CD4-positive, alpha-beta T cell treated with Interleukin-21 for 1 hour (primary cell): ENCODE measurements at regions not wholly inside any gene's neighbourhood (a gene's known extent, or its start where the extent isn't known, plus 50 kb on each side); places are given as distances from the start of the nearest gene placed in this dataset.
"Not testable (repeated sequence)": the region's sequence is repeated elsewhere in the genome, so short reads cannot be mapped to it uniquely, and the experiment has no call there.

Source experiments
- DNase-seq: peaks from one replicate; pipeline ENCODE4 v3.0.0-alpha.2; 2020

DNA sequence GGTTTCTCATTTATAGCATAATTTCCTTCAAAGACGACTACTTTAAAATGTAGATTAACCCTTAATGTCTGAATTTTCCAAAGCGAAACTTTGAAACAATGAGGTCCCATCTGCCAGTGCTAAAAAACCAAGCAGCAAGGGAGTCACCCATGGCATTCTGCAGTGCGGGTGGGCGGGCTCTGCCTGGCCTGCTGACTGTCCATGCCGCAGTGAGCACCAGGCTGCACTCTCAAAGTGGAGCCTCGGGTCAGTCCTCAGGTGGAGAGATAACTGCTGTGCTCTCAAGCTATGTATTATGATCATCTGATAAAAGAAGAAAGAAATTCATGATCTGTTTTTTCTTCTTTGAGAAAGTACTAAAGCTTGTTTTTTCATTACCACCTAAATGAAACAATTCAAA, 581.6 kb downstream of the CETN3 start:
- DNase-seq: no peak

GRCh38 chr5:89827359-89827758, 582.2 kb downstream of the CETN3 start:
- no peak for DNase-seq

GRCh38 chr5:89826938-89827337, 582.6 kb downstream of the CETN3 start:
- no peak for DNase-seq

DNA sequence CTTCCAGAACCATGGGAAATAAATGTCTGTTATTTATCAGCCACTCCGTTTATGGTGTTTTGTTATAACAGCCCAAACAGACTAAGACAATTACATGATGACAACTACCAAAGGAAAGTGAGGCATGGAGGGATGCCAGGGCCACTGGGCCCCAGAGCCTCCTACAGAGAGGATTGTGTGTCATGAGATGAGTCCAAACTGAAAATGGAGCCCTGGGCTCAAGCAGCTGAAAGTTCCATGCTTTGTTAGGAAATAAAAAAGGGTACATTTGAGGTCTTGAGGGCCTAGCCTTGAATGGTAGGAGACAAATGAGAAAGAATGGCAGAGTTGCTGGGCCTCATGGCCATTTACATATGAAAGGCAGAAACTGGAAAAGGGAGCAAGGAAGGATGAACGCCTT, 586.5 kb downstream of the CETN3 start:
- no peak for DNase-seq

DNA sequence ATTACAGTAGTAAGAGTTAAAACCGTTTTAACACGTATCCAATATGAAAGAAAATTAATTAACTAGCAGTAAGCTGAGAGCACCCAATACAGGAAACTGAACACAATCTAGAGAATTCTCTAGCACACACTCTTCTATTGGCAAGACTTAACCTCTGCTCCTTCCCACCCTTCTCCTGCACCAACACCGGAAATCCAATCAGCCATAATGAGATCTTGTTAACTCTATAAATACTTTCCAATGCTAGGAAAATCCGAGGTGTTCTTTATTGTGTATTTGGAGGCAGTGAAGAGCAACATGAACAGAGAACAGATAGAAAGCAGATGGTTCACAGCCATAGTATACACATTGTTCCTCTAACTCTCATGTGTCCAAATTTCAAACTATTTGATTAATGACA, 591.7 kb downstream of the CETN3 start:
- no peak for DNase-seq

DNA sequence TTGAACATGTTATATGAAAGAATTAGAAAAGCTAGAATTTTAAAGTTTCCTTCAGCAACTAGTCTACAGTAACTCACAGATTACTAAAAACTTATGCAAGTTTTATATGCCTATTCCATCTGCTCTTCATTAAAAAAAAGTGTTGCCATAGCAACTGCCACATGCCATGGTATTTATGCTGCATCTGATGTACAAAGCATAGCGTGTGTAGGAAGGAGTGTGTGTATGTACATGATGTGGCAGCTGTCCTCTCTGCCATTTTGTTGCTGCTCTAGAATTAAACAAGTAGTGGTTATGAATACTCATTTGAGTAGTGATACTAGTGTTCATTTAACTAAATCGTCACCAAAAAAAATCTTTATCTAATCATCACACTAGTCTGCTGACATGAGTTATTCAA, 593.5 kb downstream of the CETN3 start:
- DNase-seq: no peak

DNA sequence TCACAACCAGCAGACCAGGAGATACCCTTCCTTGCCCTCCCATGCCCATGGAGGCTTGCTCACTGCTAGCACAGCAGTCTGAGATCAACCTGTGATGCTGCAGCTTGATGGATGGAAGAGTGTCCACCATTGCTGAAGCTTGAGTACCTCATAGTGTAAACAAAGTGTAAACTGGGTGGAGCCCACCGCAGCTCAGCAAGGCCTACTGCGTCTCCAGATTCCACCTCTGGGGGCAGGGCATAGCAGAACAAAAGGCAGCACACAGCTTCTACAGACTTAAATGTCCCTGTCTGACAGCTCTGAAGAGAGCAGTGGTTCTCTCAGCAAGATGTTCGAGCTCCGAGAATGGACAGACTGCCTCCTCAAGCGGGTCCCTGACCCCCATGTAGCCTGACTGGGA, 608.8 kb downstream of the CETN3 start:
- not testable (repeated sequence) for DNase-seq

- DNase-seq: not testable (repeated sequence)
Observed at GRCh38 chr5:89794504-89794903, 615.1 kb downstream of the CETN3 start.

- not testable (repeated sequence) for DNase-seq
Observed at GRCh38 chr5:89779734-89780133, 629.8 kb downstream of the CETN3 start.

DNA sequence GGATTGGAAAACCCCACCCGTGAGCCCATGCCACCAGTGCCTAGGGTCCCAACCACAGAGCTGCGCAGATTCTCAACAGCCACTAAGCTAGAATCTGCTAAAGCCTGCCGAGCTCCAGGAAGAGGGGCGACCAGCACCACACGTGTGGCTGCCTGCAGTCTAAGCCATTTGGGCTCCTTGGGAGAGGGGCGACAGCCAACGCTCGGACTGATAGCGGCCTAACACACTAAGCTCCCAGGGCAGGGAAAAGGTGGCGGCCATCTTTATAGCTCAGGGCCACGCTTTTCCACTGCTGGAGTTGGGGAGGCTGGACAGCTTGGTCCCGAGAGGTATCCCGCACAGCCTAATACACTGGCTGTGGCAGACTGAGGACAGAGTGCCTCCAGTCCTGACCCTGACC, 631.8 kb downstream of the CETN3 start:
- no peak for DNase-seq

DNA sequence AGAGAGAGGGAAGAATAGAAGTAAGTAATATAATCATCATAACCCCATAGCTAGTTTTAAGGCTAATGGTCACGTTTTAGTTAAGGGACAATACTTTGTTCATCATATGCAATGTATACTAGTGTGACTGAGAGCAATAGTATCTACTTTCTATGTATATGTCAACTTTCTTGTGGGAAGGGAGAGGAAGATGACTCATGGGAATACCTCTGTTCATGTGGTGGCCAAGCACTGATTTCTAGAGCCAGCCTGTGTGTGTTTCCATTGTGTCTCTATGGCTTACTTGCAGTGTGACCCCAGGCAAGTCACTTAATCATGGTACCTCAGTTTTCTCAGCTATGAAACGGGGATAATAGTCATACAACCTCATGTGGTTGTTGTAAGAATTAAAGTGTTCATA, 639.6 kb downstream of the CETN3 start:
- no peak for DNase-seq

GRCh38 chr5:89759802-89760201, 649.8 kb downstream of the CETN3 start:
- no peak for DNase-seq

GRCh38 chr5:89758146-89758545, 651.4 kb downstream of the CETN3 start:
- no peak for DNase-seq

DNA sequence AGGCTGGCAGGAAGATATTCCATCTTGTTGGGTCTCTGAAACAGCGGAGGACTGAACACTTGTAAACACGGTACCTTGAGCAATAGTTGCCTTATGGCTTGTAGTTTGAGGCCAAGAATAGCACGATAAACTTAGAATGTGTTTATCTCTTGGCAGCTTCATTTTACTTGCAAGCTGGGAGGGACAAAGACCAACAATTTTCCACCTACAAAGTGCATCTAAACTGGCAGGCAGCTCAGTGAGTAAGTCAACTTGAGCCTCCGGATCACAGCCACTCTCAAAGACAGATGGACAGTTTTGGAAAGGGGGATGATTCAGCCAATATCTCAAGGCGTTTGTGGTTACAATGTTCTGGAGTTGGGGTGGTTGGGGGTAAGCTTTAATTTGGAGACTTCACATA, 652.6 kb downstream of the CETN3 start:
- DNase-seq: no peak

DNA sequence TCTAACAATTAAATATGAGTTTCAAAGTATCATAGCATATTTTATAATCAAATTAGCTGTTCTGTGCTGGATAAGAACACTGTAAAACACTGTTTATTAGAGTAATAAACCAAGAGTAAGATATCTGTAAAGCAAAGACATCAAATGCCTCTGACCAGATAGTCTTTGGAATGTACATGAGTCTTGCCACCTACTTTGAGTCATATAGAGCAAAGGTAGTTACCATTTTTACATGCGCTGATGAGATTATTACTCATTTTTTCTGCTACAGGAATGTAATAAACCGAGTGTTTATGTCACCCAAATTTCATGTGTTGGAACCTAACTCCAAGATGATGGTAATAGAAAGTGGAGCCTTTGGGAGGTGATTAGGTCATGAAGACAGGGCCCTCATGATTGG, 654.5 kb downstream of the CETN3 start:
- no peak for DNase-seq

- DNase-seq: no peak
Observed at GRCh38 chr5:89735082-89735481, 674.5 kb downstream of the CETN3 start.

- no peak for DNase-seq
Observed at GRCh38 chr5:89733772-89734171, 675.8 kb downstream of the CETN3 start.

GRCh38 chr5:89729623-89730301, 679.8 kb downstream of the CETN3 start:
- DNase-seq: no peak

DNA sequence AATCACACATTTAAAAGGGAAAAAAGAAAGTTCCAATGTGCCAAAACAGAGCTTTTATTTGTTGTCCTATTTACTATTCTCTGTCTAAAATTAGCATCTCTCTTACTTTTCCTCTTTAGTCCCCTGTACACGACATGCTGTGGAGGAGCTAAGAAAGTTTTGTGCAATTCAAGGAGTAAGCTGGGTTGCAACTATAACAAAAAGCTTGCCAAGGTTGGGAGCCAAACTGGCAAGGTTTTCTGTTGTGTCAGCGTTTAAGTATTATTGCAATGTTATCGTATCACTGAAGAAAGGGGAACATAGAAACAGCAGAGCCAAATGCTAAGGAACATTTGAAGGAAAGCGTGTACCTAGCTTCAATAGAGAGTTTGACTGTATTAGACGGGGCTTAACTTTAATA, 680.8 kb downstream of the CETN3 start:
- DNase-seq: no peak

DNA sequence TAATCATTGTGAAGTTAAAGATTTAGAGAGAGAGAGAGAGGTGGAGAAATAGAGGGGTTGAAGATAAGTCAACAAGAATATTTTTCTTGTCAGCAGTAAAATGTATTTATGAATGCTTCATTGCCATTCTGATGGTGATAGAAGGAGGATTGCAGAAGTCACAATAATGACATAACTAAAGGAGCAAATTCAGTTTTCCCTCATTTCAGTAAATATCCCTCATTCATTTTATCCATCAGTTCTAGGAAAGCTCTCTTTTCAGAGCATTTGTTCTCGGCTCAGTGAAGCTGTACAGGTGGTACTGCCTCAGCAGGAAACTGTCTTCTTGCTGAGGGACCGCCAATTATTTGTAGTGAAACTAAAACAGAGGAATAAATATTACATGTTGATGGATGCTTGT, 681.4 kb downstream of the CETN3 start:
- no peak for DNase-seq

DNA sequence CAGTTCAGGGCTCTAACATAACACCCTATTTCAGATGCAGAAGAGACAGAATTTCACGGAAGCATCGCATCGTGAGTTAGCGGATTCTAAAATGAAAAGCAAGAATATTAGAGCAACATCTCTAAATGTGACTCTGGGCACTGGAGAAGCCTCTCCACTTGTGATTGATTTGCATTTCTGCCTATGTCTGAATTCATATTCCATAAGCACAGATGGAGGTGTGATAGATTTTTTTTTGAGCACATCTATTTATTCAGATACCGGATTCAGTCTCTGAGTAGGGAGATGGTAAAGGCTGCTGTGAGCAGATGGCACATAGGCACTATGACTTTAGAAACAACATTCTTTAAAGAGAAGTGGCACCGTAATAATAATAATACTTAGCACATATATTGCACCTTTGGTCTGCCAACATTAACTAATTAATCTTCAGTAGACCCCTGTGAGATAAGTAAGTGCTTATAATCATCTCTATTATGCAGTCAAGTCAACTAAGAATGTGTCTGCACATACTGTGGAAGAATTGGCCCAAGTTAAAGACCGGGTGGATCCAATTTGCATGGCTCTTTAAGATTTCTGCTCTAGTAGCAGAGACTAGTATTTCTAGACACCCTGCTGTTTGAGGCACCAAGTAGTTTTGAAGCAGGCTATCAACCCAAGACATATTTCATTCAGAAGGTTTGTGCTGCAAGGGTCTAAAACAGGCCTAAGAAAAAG, 685.0 kb downstream of the CETN3 start:
- DNase-seq: no peak

GRCh38 chr5:89723907-89724306, 685.6 kb downstream of the CETN3 start:
- no peak for DNase-seq

- no peak for DNase-seq
Observed at GRCh38 chr5:89722538-89722937, 687.0 kb downstream of the CETN3 start.

GRCh38 chr5:89721931-89722330, 687.6 kb downstream of the CETN3 start:
- DNase-seq: no peak

- no peak for DNase-seq
Observed at GRCh38 chr5:89721353-89721752, 688.2 kb downstream of the CETN3 start.
